ENCODE measurements at regions not wholly inside any gene's neighbourhood (a gene's known extent, or its start where the extent isn't known, plus 50 kb on each side); places are given as distances from the start of the nearest gene placed in this dataset.

DNA sequence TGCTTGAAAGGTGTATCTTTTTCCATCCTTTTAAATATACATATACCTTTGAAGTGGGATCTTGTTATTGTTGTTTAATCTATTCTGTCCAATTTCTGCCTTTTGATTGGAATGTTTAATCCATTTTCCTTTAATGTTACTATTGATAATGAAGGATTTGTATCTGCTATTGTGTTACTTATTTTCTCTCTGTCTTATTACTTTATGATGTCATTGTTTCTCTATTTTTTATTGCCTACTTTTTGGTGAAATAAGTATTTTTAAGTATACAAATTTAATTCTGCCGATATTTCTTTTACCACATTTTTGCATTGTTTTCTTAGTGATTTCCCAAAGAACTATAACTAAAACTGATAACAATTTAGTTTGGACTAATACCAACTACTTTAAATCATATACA lies 121.8 kb downstream of the RASSF9 start:
- TF ChIP-seq EZH2 (IDR thresholded peaks at IDR 0.05; ENCODE audit: borderline replicate concordance) (no peak), EZH2phosphoT487 (IDR thresholded peaks at IDR 0.05; ENCODE audit: low read depth, severe bottlenecking, unreplicated experiment) (no peak)
- TF ChIP-seq, protein P1, sequence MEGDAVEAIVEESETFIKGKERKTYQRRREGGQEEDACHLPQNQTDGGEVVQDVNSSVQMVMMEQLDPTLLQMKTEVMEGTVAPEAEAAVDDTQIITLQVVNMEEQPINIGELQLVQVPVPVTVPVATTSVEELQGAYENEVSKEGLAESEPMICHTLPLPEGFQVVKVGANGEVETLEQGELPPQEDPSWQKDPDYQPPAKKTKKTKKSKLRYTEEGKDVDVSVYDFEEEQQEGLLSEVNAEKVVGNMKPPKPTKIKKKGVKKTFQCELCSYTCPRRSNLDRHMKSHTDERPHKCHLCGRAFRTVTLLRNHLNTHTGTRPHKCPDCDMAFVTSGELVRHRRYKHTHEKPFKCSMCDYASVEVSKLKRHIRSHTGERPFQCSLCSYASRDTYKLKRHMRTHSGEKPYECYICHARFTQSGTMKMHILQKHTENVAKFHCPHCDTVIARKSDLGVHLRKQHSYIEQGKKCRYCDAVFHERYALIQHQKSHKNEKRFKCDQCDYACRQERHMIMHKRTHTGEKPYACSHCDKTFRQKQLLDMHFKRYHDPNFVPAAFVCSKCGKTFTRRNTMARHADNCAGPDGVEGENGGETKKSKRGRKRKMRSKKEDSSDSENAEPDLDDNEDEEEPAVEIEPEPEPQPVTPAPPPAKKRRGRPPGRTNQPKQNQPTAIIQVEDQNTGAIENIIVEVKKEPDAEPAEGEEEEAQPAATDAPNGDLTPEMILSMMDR (IDR thresholded peaks at IDR 0.05; ENCODE audit: poor library complexity), result no peak
- H3K79me2 ChIP-seq, result no peaks in the 10 kb centered on the region
- no peak overlapping the region for H3K4me3 ChIP-seq
- H3K4me2 ChIP-seq, result no peak overlapping the region
- H3K4me1 ChIP-seq (ENCODE audit: insufficient read depth), result no peaks in the 10 kb centered on the region
- no peaks in the 10 kb centered on the region for H3K27me3 ChIP-seq
- no peaks in the 10 kb centered on the region for H4K20me1 ChIP-seq (ENCODE audit: insufficient read depth, poor library complexity, severe bottlenecking)
- H2AFZ ChIP-seq, result no peak overlapping the region
- no peaks in the 10 kb centered on the region for H3K9me3 ChIP-seq (ENCODE audit: low read depth)
- no peaks in the 10 kb centered on the region for H3K36me3 ChIP-seq (replicated peaks; ENCODE audit: insufficient read depth, low read depth)
- 97% methylated on average over 1 of the region's 1 CpG for WGBS (ENCODE audit: low lambda C conversion rate, missing lambda C conversion rate)
- H3K9me2 ChIP-seq (replicated peaks; ENCODE audit: insufficient read depth), result no peaks in the 10 kb centered on the region
- no peak for DNase-seq (ENCODE audit: low spot score)
- no peak overlapping the region for H3K27ac ChIP-seq

DNA sequence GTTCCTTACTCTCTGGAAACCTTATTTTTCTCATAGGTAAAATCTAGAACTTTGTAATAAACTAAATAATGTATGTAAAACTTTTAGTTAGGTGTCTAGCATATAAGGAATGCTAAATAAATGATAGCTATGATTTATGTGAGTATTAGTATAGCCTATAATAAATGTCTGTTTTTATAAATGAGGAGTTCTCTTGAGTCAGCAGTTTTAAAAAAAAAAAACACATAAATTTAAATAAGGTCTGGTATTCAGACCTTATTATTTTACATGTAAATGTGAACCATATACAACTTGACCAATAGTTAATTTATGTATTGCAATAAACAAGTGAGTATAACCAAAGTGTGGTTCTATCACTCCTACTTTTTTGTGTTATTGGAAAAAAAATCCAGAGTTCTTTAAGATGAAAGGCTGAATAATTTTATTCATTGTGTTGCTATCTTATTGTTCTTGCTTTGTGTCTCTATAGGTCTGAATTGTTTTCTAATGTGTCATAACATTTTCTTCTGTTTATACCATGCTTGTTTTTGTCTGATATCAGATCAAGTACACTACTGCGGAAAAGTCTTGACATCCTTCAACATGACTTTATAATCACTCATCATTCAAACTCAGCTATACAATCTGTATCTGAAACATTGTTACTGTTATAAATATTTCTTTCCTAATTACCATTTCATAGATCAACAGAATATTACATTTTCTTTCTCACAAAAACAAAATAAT lies 115.7 kb downstream of the RASSF9 start:
- H3K9me3 ChIP-seq (ENCODE audit: low read depth), result no peaks in the 10 kb centered on the region
- H3K4me3 ChIP-seq, result no peak overlapping the region
- H3K4me2 ChIP-seq, result no peak overlapping the region
- DNase-seq (ENCODE audit: low spot score), result no peak
- no peak overlapping the region for H2AFZ ChIP-seq
- WGBS (ENCODE audit: low lambda C conversion rate, missing lambda C conversion rate), result 93% methylated on average over 1 of the region's 1 CpG
- H3K9me2 ChIP-seq (replicated peaks; ENCODE audit: insufficient read depth), result no peaks in the 10 kb centered on the region
- H3K27ac ChIP-seq, result no peak overlapping the region
- H3K4me1 ChIP-seq (ENCODE audit: insufficient read depth), result no peaks in the 10 kb centered on the region
- H3K36me3 ChIP-seq (replicated peaks; ENCODE audit: insufficient read depth, low read depth), result no peaks in the 10 kb centered on the region
- TF ChIP-seq EZH2phosphoT487 (IDR thresholded peaks at IDR 0.05; ENCODE audit: low read depth, severe bottlenecking, unreplicated experiment), result no peak
- no peak for TF ChIP-seq EZH2 (IDR thresholded peaks at IDR 0.05; ENCODE audit: borderline replicate concordance)
- TF ChIP-seq, protein P1 (IDR thresholded peaks at IDR 0.05; ENCODE audit: poor library complexity), result no peak
- no peaks in the 10 kb centered on the region for H3K79me2 ChIP-seq
- H3K27me3 ChIP-seq, result no peaks in the 10 kb centered on the region
- H4K20me1 ChIP-seq (ENCODE audit: insufficient read depth, poor library complexity, severe bottlenecking), result no peaks in the 10 kb centered on the region

DNA sequence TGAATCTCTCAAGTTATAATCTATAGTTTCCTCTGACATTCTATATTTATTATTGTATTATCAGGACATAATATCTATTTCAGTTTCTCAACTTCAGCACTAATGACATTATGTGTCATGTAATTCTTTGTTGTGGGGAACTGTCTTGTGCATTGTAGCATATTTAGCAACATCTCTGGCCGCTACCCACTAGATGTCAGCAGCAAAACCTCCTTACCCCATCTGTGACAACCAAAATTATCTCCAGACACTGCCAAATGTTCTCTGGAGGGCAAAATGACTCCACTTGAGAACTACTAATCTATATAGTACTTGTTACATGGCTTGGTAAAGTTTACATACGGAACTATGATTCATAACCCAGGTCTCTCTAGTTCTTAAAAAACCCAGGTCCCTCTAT lies 110.2 kb downstream of the RASSF9 start:
- Histone ChIP-seq H3K27ac (no peak overlapping the region), H3K79me2 (no peaks in the 10 kb centered on the region), H3K4me2 (no peak overlapping the region), H3K36me3 (replicated peaks; ENCODE audit: insufficient read depth, low read depth) (no peaks in the 10 kb centered on the region), H3K9me3 (ENCODE audit: low read depth) (no peaks in the 10 kb centered on the region), H3K4me1 (ENCODE audit: insufficient read depth) (no peaks in the 10 kb centered on the region), H3K27me3 (no peaks in the 10 kb centered on the region), H3K9me2 (replicated peaks; ENCODE audit: insufficient read depth) (no peaks in the 10 kb centered on the region), H4K20me1 (ENCODE audit: insufficient read depth, poor library complexity, severe bottlenecking) (no peaks in the 10 kb centered on the region), H3K4me3 (no peak overlapping the region), H2AFZ (no peak overlapping the region)
- WGBS (ENCODE audit: low lambda C conversion rate, missing lambda C conversion rate), result 77% methylated on average over 2 of the region's 2 CpGs
- TF ChIP-seq EZH2 (IDR thresholded peaks at IDR 0.05; ENCODE audit: borderline replicate concordance), result no peak
- DNase-seq (ENCODE audit: low spot score), result no peak

DNA sequence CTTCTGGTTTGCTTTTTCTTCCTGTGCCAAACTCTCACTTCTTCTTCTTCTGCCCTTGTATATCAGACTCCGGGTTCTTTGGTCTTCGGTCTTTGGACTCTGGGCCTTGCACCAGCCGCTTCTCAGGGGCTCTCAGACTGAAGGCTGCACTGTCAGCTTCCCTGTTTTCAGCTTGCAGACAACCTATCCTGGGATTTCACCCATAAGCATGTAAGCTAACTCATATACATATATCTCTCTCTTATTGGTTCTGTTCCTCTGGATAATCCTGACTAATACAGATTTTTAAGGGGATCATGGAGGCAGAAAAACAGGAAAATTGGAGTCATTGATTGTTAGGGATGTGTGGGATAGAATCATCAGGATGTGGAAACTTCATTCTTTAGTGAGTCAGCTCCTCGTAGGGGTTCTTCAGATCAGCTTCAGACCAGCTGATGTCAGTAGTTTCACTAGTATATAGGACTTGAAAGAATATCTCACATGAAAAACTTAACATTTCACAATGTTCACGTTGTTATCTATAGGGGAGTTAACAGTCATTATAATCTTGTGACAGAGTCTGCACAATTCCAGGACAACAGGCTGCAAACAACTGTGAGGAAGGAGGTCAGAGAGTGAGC lies 102.9 kb downstream of the RASSF9 start:
- no peak for TF ChIP-seq EZH2phosphoT487 (IDR thresholded peaks at IDR 0.05; ENCODE audit: low read depth, severe bottlenecking, unreplicated experiment)
- no peak for TF ChIP-seq EZH2 (IDR thresholded peaks at IDR 0.05; ENCODE audit: borderline replicate concordance)
- H3K9me3 ChIP-seq (ENCODE audit: low read depth), result no peaks in the 10 kb centered on the region
- 82% methylated on average over 5 of the region's 5 CpGs for WGBS (ENCODE audit: low lambda C conversion rate, missing lambda C conversion rate)
- H3K27ac ChIP-seq, result no peak overlapping the region
- H3K79me2 ChIP-seq, result no peaks in the 10 kb centered on the region
- no peaks in the 10 kb centered on the region for H3K9me2 ChIP-seq (replicated peaks; ENCODE audit: insufficient read depth)
- no peaks in the 10 kb centered on the region for H3K27me3 ChIP-seq
- H2AFZ ChIP-seq, result no peak overlapping the region
- H3K4me2 ChIP-seq, result no peak overlapping the region
- no peak overlapping the region for H3K4me3 ChIP-seq
- H4K20me1 ChIP-seq (ENCODE audit: insufficient read depth, poor library complexity, severe bottlenecking), result no peaks in the 10 kb centered on the region
- DNase-seq (ENCODE audit: low spot score), result peak; percentile 13
- H3K36me3 ChIP-seq (replicated peaks; ENCODE audit: insufficient read depth, low read depth), result no peaks in the 10 kb centered on the region
- no peaks in the 10 kb centered on the region for H3K4me1 ChIP-seq (ENCODE audit: insufficient read depth)
